HPDE6-E6E7 (cell line): ENCODE measurements at regions not wholly inside any gene's neighbourhood (a gene's known extent, or its start where the extent isn't known, plus 50 kb on each side); places are given as distances from the start of the nearest gene placed in this dataset.
A peak's percentile ranks its signal among the peaks of the same experiment; 100 is the strongest.

Experiments used
- DNase-seq: peaks from one replicate; pipeline ENCODE4 v3.0.0; 2011; ENCODE audit warnings: missing footprints; ENCODE audit errors: extremely low spot score

- peak; percentile 83 for DNase-seq
Measured at GRCh38 chr16:51431517-51432241, 280.6 kb upstream of the SALL1 start.

GRCh38 chr16:51430716-51431369 is 279.8 kb upstream of the SALL1 start:
- no peak for DNase-seq

- DNase-seq, result no peak
Measured at GRCh38 chr16:51429041-51429440, 278.0 kb upstream of the SALL1 start.

GRCh38 chr16:51427085-51427484 is 276.0 kb upstream of the SALL1 start:
- DNase-seq, result no peak

GRCh38 chr16:51426276-51426675 is 275.2 kb upstream of the SALL1 start:
- DNase-seq, result no peak

GRCh38 chr16:51420247-51420646 is 269.2 kb upstream of the SALL1 start:
- no peak for DNase-seq

- DNase-seq, result no peak
Measured at GRCh38 chr16:51419768-51420167, 268.7 kb upstream of the SALL1 start.

- DNase-seq, result no peak
Measured at GRCh38 chr16:51418258-51418657, 267.2 kb upstream of the SALL1 start.

- DNase-seq, result no peak
Measured at GRCh38 chr16:51416926-51417325, 265.9 kb upstream of the SALL1 start.

- DNase-seq, result no peak
Measured at GRCh38 chr16:51410125-51410524, 259.1 kb upstream of the SALL1 start.

- DNase-seq, result no peak
Measured at GRCh38 chr16:51409001-51409675, 258.1 kb upstream of the SALL1 start.

- peak; percentile 86 for DNase-seq
Measured at GRCh38 chr16:51408357-51408756, 257.3 kb upstream of the SALL1 start.

GRCh38 chr16:51407921-51408320 is 256.9 kb upstream of the SALL1 start:
- DNase-seq, result no peak

GRCh38 chr16:51407199-51407598 is 256.1 kb upstream of the SALL1 start:
- no peak for DNase-seq

GRCh38 chr16:51405361-51405760 is 254.3 kb upstream of the SALL1 start:
- no peak for DNase-seq

- DNase-seq, result no peak
Measured at GRCh38 chr16:51404386-51404785, 253.3 kb upstream of the SALL1 start.

- no peak for DNase-seq
Measured at GRCh38 chr16:51402785-51403184, 251.7 kb upstream of the SALL1 start.

GRCh38 chr16:51402298-51402697 is 251.2 kb upstream of the SALL1 start:
- DNase-seq, result no peak

- no peak for DNase-seq
Measured at GRCh38 chr16:51401673-51402072, 250.6 kb upstream of the SALL1 start.

- DNase-seq, result no peak
Measured at GRCh38 chr16:51399908-51400670, 249.0 kb upstream of the SALL1 start.

GRCh38 chr16:51394421-51394820 is 243.4 kb upstream of the SALL1 start:
- DNase-seq, result no peak

- DNase-seq, result no peak
Measured at GRCh38 chr16:51393381-51394005, 242.4 kb upstream of the SALL1 start.
